ENCODE measurements at regions not wholly inside any gene's neighbourhood (a gene's known extent, or its start where the extent isn't known, plus 50 kb on each side); places are given as distances from the start of the nearest gene placed in this dataset.
A peak's percentile ranks its signal among the peaks of the same experiment; 100 is the strongest.
"Not testable (repeated sequence)": the region's sequence is repeated elsewhere in the genome, so short reads cannot be mapped to it uniquely, and the experiment has no call there.

DNA sequence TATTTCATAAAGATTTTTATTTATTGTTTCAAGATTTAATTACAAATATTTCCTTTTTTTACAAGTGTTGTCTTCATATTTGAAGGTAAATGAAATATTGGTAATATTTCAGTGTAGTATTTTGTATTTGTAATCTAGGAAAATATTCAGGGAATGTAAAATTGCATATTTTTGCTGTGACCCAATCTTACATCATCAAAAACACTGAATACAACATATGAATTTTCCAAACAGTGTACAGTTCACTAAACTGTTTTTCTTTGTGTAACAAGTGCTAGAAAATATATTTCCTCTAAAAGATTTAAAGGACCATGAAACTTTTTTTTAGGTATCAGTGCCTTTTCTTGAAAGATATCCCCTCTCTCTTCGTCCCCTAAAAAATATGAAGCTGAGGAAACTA lies 251.9 kb upstream of the KCND2 start:
- DNase-seq (ENCODE audit: low spot score), result no peak

DNA sequence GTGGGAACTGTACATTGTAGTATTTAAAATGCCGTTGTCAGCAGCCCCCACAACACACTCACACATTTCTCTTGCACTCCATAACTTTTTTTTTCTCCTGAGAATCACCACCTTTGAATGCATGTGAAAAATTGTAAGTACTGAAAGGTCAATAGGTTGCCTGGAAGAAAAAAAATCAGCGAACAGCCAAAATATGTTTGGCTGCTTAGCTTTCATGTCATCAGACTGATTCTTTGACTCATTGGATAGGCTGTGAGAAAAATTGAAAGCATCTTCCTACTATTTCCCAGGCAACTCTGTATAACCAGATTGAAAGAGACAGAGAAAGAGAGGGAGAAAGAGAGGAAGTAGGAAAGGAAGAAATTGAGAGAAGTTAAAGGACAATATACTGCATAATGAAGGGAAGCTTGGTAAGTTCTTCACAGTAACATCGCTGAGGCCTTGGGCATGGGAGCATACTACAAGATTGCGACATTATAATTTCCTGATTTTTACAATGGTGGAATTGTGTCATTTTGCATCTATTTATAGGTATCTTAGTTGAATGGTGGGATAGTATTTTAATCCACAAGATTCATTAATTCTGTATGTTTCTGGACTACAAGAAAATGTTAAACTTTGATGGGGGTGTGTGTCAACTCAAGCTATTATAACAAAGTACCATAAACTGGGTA lies 249.3 kb upstream of the KCND2 start:
- no peak for DNase-seq (ENCODE audit: low spot score)

GRCh38 chr7:120028636-120029035 lies 244.3 kb upstream of the KCND2 start:
- DNase-seq (ENCODE audit: low spot score), result no peak

GRCh38 chr7:120030876-120031275 lies 242.1 kb upstream of the KCND2 start:
- no peak for DNase-seq (ENCODE audit: low spot score)

DNA sequence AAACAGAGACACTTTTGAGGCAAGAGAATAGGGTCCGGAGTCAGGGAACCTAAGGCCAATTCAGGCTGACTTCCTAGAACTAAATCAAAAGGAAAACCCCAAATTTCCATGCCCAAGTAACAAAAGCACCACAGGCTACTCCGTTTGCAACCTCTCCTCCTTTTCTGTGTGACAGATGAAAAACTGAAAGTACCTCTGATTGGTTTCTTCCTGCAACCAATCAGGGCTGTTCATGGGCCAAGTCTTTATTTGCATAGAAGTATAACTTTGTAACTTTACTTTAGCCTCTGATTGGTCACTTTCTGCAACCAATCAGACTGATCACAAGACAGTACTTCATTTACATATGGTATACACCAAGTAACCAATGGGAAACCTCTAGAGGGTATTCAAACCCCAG lies 239.9 kb upstream of the KCND2 start:
- no peak for DNase-seq (ENCODE audit: low spot score)

GRCh38 chr7:120039138-120039537 lies 233.8 kb upstream of the KCND2 start:
- DNase-seq (ENCODE audit: low spot score), result no peak

DNA sequence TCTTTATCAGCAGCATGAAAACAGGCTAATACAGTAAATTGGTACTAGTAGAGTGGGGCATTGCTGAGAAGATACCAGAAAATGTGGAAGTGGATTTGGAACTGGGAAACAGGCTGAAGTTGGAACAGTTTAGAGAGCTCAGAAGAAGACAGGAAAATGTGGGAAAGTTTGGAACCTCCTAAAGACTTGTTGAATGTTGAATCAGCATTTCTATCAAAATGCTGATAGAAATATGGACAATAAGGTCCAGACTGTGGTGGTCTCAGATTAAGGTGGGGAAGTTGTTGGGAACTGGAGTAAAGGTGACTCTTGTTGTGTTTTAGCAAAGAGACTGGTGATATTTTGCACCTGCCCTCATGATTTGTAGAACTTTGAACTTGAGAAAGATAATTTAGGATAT lies 231.2 kb upstream of the KCND2 start:
- DNase-seq (ENCODE audit: low spot score), result no peak

- no peak for DNase-seq (ENCODE audit: low spot score)
These were observed 229.7 kb upstream of the KCND2 start for GRCh38 chr7:120043250-120043649.

GRCh38 chr7:120052884-120053382 lies 220.0 kb upstream of the KCND2 start:
- peak; percentile 22 for DNase-seq (ENCODE audit: low spot score)

GRCh38 chr7:120053390-120053961 lies 219.5 kb upstream of the KCND2 start:
- no peak for DNase-seq (ENCODE audit: low spot score)

DNA sequence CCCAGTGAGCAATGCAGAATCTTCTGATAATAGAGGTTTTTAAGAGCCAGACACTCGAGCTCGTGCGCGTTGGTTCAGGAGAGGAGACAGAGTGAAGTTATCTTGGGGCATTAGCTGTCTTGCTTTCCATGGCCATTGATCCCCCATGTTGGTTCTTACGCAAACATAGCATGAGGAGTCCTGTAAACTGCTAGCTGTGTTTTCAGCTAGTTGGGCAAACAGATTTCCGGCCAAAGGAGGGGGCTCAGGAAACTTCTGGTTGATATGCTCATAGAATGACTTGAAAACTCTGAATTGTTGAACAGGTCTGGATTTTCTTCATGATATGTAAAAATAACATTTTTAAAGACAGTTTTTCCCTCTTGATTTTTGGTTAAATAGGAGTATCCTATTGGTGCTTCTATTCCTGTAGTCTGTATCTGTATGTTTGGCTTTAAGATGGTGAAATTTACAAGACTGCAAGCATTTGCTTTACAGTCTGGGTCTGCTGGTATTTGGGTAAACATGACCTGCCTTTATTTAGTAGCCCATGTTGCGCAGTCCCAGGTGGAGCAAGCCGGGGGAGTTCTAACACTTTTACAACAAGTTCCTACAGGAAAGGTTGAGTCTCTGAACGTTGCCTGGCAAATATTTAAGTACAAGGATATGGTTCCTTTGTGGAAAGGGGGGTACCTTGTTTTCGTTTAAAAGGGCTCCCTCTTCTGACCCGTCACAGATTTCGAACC lies 218.4 kb upstream of the KCND2 start:
- peak; percentile 26 for DNase-seq (ENCODE audit: low spot score)

DNA sequence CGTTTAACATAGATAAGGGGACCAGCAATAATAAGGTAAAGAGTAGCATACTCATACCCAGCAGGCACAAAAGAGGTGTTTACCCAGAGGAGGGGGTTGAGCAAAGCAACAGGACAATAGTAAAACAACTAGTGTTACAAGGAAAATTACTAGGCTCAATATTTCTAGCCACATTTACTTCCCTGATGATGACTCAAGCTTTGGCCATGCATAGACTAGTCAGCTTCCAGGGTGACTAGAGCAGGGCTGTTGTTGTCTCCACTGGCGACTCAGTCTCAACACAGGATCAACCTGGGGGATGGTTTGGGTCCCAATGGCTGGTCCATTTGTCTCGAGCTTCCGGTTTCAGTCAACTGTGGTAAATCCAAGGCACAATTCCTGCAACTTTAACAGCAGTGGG lies 217.7 kb upstream of the KCND2 start:
- no peak for DNase-seq (ENCODE audit: low spot score)

GRCh38 chr7:120056227-120056626 lies 216.7 kb upstream of the KCND2 start:
- DNase-seq (ENCODE audit: low spot score), result no peak

- no peak for DNase-seq (ENCODE audit: low spot score)
These were observed 213.3 kb upstream of the KCND2 start for GRCh38 chr7:120059641-120060040.

DNA sequence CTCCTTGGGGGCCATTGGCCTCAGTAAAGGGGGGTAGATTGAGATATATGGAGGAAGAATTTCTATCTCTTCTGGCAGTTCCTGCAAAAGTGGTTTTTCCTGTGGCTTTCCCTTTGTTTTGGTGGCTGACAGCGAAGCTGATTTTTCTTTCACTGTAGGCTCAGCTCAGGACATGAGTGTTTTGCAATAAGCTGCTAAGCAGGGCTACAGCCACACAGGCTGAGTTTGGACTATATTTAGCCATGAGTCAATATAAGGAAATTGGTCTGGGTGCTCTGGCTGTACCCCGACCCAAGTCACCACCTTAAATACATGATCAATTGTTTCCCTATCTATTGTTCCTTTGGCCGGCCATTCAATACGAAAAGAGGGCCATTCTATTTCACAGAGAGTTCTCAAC lies 212.7 kb upstream of the KCND2 start:
- no peak for DNase-seq (ENCODE audit: low spot score)

GRCh38 chr7:120060875-120061274 lies 212.1 kb upstream of the KCND2 start:
- DNase-seq (ENCODE audit: low spot score), result no peak

DNA sequence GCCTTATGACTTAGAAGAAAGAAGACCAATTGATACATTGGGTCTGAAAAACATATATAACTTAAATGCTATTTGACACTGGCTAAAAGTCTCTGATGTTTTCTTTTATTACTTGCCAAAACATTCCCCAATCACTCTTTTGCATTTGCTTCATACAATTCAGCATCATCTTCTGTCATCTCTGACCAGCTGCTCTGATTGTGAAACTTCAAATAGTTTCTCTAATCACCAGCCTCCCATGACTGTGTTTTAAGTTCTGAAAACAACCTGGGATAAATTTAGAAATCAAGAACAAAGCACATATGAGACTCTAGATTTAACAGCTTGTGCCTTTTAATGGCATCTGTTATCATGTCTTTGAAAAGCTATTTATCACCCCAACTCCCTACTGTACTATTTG lies 208.4 kb upstream of the KCND2 start:
- DNase-seq (ENCODE audit: low spot score), result no peak

GRCh38 chr7:120066898-120067297 lies 206.1 kb upstream of the KCND2 start:
- DNase-seq (ENCODE audit: low spot score), result not testable (repeated sequence)

DNA sequence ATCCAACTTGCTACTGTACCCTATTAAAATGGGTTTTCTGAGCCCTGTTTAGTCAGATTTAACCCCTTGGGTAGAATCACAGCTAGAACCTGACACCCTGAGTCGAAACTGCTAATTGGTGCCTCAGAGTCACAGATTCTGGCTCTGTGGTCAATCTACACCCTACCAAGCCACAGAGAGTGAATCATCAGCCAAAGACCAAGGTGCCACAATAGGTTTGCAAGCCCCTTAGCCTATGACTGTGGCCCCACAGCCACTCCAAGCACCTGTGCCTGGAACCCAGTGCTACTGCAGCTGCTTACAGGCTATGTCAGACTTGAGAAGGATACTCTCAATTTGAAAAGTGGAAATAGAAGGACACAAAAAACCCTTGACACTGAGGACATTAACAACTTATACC lies 202.8 kb upstream of the KCND2 start:
- no peak for DNase-seq (ENCODE audit: low spot score)

DNA sequence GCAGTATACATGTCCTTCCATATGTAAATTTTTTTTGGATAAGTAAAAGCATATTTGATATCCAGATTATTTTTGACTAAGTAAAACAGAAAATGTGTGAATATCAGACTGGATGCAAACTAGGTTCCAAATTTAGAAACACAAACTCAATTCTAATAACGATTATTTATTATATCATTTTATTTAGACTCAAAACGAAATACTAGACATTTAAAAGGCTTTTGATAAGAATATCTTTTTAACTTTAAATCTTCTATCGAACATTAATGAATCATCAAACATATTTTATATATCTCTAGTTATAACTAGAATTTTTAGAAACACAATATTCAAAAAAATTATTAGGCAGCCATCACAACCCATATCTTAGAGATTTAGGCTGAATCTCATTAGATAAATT lies 195.2 kb upstream of the KCND2 start:
- no peak for DNase-seq (ENCODE audit: low spot score)

DNA sequence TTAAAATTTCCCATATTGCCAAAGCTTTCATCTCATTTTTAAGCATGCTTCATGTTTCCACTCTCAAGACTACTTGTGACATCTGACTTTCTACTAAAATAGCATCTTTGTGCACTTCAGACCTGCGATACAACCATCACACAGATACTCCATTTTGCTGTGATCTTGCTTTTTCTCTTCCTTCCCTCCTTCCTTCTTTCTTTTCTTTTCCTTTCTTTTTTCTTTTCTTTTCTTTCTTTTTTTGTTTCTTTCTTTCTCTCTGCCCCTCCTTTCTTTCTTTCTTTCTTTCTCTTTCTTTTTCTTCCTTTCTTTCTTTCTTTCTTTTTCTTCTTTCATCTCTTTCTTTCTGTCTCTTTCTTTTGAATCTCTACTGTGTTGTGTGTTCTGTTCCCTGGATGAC lies 194.0 kb upstream of the KCND2 start:
- no peak for DNase-seq (ENCODE audit: low spot score)

- no peak for DNase-seq (ENCODE audit: low spot score)
These were observed 193.3 kb upstream of the KCND2 start for GRCh38 chr7:120079704-120080103.

GRCh38 chr7:120086468-120086867 lies 186.5 kb upstream of the KCND2 start:
- DNase-seq (ENCODE audit: low spot score), result not testable (repeated sequence)

Measured in HuH-7.5 (cell line).